ENCODE measurements at regions not wholly inside any gene's neighbourhood (a gene's known extent, or its start where the extent isn't known, plus 50 kb on each side); places are given as distances from the start of the nearest gene placed in this dataset.

DNA sequence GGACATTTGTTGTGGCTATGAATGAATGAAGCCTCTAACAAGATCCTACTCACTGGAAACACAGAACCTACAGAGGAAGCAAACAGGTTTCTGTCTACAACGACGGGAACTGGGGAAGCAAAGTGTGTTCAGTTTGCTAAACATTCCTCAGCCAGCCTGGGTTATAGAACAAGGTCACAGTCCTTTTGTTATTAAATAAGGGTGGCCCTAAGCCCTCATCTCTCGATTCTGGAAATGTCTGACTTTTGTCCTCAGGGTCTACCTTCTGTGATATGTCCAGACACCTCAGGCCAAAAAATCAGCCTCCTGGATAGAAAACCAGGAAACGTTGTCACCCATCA is 64.6 kb upstream of the ARHGEF7 start:
- intact Hi-C loops (cut with DNase I): loop anchor here in 1 of 2 donors (5.0 kb wide), 1 partner anchor 128 kb away; no protein-coding TSS in a partner anchor
- H3K4me1 ChIP-seq (replicated peaks in 1 of 2): no peaks in the 10 kb centered on the region
- WGBS, 4 donors: 16 to 42% (median 26%) methylated on average over 4 of the region's 4 CpGs

GRCh38 chr13:111049791-111050538 is 65.1 kb upstream of the ARHGEF7 start:
- Histone ChIP-seq H3K27ac (no peak overlapping the region), H3K27me3 (no peaks in the 10 kb centered on the region), H3K36me3 (replicated peaks in 1 of 2) (no peaks in the 10 kb centered on the region), H3K4me3 (no peak overlapping the region), H3K4me1 (replicated peaks in 1 of 2) (no peaks in the 10 kb centered on the region), H3K9me3 (replicated peaks in 1 of 3) (no peaks in the 10 kb centered on the region)
- WGBS, 4 donors: 58 to 67% (median 66%) methylated on average over 18 to 19 of the region's 19 CpGs
- peak in 6 of 7 donors; percentile 28 to 61 (median 44) for DNase-seq
- intact Hi-C loops (cut with DNase I): loop anchor here (5.0 to 10.0 kb wide), 2 partner anchors 105 to 128 kb away; no protein-coding TSS in a partner anchor
- peak; percentile 35 to 65 (median 54) for TF ChIP-seq CTCF (IDR thresholded peaks at IDR 0.05)
- TF ChIP-seq POLR2A (IDR thresholded peaks at IDR 0.05): no peak

More for the DNA sequence above, 64.6 kb upstream of the ARHGEF7 start:
- no peaks in the 10 kb centered on the region for H3K9me3 ChIP-seq (replicated peaks in 1 of 3)
- no peak overlapping the region for H3K27ac ChIP-seq
- DNase-seq: no peak
- no peaks in the 10 kb centered on the region for H3K36me3 ChIP-seq (replicated peaks in 1 of 2)
- TF ChIP-seq CTCF (IDR thresholded peaks at IDR 0.05) (no peak), POLR2A (IDR thresholded peaks at IDR 0.05) (no peak)
- H3K4me3 ChIP-seq: no peak overlapping the region
- H3K27me3 ChIP-seq: no peaks in the 10 kb centered on the region

GRCh38 chr13:111048387-111048786 is 66.7 kb upstream of the ARHGEF7 start:
- intact Hi-C loops (cut with DNase I): loop anchor here (5.0 to 10.0 kb wide), 2 partner anchors 104 to 126 kb away; no protein-coding TSS in a partner anchor
- TF ChIP-seq POLR2A (IDR thresholded peaks at IDR 0.05): no peak
- TF ChIP-seq CTCF (IDR thresholded peaks at IDR 0.05): no peak
- Histone ChIP-seq H3K36me3 (replicated peaks in 1 of 2) (no peaks in the 10 kb centered on the region), H3K9me3 (replicated peaks in 1 of 3) (no peaks in the 10 kb centered on the region), H3K27me3 (no peaks in the 10 kb centered on the region), H3K27ac (no peak overlapping the region), H3K4me3 (no peak overlapping the region), H3K4me1 (replicated peaks in 1 of 2) (no peaks in the 10 kb centered on the region)
- no peak for DNase-seq
- WGBS, 4 donors: 72 to 86% (median 81%) methylated on average over 8 of the region's 8 CpGs

DNA sequence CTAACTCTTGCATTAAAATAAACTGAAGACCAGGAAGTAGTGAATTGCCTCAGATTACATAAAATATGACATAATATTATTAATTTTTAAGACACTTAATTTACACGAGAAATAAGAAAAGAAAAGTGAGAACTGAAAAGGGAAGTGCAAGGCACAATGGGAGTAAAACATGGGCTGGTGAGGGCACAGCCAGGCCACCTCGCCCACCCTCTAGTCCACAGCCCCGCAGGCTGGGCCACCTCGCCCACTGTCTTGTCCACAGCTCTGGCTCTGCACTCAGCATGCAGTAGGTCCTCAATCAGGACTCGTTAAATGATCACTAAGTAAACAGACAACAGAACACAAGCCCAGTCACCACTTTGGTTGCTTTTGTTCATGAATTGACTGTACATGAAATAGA is 67.8 kb upstream of the ARHGEF7 start:
- Histone ChIP-seq H3K36me3 (replicated peaks in 1 of 2) (no peaks in the 10 kb centered on the region), H3K4me1 (replicated peaks in 1 of 2) (no peaks in the 10 kb centered on the region), H3K9me3 (replicated peaks in 1 of 3) (no peaks in the 10 kb centered on the region), H3K4me3 (no peak overlapping the region), H3K27me3 (no peaks in the 10 kb centered on the region), H3K27ac (peak overlapping the region in 1 of 5 donors; percentile 29)
- no peak for DNase-seq
- 52 to 63% (median 59%) methylated on average over 5 of the region's 5 CpGs for WGBS, 4 donors
- TF ChIP-seq POLR2A (IDR thresholded peaks at IDR 0.05) (no peak), CTCF (IDR thresholded peaks at IDR 0.05) (no peak)
- intact Hi-C loops (cut with DNase I): loop anchor here (5.0 to 10.0 kb wide), 2 partner anchors 103 to 125 kb away; no protein-coding TSS in a partner anchor
